HG03045 (cell line): ENCODE measurements at regions not wholly inside any gene's neighbourhood (a gene's known extent, or its start where the extent isn't known, plus 50 kb on each side); places are given as distances from the start of the nearest gene placed in this dataset.
"Not testable (repeated sequence)": the region's sequence is repeated elsewhere in the genome, so short reads cannot be mapped to it uniquely, and the experiment has no call there.

Experiments used
- ATAC-seq: cut with Tn5 transposase; IDR thresholded peaks from one replicate; pipeline ENCODE4 v1.9.1; 2021; ENCODE audit warnings: mild to moderate bottlenecking, moderate library complexity; ENCODE audit not compliant: unreplicated experiment

GRCh38 chr16:88145824-88146405 is 194.7 kb downstream of the BANP start:
- not testable (repeated sequence) for ATAC-seq

- not testable (repeated sequence) for ATAC-seq
These were observed 196.8 kb downstream of the BANP start for GRCh38 chr16:88148078-88148477.

DNA sequence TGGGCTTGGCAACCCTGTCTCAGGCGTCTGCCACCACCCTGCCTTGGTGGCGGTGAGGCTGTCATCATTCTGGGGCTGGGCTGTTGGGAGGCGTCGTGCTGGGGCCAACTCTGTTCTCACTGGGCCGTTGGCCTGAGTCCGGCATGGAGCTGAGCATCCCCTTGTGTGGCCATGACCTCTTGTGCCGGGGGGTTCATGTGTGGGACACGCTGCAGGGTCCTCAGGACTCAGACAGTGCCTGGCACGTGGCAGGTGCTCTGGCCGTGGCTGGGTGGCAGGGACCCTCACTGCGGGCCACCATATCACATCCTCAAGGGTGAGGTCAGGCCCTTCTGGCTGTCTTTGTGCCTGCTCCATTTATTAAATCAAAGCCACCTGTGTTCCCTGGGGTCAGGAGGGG is 197.4 kb downstream of the BANP start:
- not testable (repeated sequence) for ATAC-seq

DNA sequence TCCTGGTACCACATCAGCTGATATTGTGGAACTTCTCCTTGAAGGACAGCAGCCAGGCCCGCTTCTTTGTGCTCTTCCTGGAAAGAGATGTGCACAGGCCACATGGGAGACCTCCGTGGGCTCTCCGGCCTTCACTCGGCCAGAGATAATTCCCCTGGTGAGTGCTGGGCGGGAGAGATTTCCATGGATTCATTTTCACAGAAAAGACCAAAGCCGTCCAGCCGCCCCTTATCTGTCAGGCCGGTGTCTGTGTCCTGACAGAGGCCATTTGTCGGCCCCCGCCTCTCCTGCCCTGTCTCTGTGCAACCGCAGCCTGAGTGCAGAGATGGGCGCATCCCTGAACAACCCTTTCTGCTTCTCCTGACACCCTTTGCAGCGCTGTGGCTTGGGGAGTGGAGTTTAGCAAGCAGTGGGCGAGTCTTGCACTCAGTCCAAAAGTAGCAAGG is 197.9 kb downstream of the BANP start:
- not testable (repeated sequence) for ATAC-seq

- ATAC-seq, result not testable (repeated sequence)
These were observed 198.4 kb downstream of the BANP start for GRCh38 chr16:88149663-88150062.

GRCh38 chr16:88150456-88151128 is 199.4 kb downstream of the BANP start:
- not testable (repeated sequence) for ATAC-seq

DNA sequence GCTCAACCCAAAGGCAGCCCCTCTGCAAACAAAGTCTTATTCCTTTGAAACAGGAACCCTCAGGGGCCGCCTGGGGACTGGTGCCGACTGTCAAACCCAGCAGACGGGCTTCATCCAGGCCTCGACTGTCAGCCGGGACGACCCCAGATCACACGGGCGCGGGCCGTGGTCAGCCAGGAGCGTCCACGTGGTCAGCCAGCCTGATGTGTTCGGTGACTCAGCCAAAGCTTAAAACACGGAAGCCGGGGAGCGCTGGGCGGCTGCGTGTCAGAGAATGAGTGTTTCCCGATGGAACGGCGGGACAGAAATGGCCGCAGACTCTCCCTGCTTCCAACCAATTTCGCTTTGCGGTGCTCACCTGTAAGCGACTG is 199.9 kb downstream of the BANP start:
- not testable (repeated sequence) for ATAC-seq

DNA sequence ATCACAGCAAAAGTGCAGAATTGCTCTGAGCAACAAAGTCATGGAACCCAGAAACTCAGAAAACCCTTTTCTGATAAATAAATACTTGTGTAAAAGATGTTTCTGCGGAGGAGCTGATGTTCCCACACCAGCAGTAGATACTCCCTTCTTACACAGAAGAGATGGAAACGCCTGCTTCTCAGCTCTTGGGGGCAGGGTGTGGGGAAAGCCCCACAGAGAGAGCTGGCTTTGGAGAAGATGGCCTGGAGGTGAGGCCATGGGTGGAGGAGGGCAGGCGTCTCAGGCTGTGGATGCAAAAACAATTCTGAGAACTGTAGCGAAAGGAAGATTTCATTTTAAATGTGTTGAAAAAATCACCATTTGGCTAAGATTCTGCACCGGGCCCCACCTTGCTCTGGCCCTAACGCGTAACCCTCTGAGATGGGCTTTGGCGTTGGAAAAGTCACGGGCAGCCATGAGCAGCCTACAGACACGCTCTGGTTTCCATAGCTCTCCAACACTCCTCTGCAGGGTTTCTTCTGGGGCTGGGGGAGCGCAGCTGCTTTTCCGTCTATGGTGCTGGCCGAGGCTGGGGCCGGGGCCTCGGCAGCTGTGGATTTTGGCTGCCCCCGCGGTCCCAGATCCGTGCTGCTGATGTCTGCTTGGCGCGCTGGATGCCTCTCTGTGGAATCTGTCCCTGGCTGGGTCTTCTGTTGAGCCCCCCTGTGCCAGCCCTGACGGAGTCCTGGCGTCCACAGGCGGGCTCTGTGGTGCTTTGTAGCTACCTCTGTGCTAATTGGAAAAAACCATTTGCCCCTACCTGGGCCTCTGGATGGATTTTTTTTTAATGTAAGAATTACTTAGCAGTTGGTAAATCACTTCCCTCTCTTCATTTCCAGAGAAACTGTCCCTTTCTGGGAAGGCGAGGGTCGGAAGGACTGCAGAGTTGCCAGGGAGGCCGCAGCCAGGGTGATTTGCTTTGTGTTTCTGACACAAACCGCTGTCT is 200.9 kb downstream of the BANP start:
- not testable (repeated sequence) for ATAC-seq

DNA sequence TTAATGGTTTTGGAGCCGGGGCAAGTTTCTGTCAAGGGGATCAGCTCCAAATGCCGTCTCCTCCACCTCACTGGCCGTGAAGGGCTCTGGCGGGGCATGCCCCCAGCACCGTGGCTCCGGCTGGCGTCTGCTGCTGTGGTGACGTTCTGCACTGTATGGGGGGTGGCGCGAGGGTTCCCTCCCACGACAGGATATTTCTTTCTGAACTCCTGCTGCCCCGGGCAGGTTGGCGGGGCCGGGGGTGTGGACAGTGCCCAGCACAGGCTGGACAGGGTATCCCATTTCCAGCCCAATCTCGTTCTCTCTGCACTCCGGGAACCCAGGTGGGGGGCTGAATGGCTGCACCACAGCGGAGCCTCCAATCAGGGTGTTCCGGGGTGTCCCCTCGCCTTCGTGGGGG is 201.6 kb downstream of the BANP start:
- not testable (repeated sequence) for ATAC-seq

GRCh38 chr16:88153516-88153915 is 202.3 kb downstream of the BANP start:
- not testable (repeated sequence) for ATAC-seq

GRCh38 chr16:88154886-88155285 is 203.7 kb downstream of the BANP start:
- not testable (repeated sequence) for ATAC-seq

DNA sequence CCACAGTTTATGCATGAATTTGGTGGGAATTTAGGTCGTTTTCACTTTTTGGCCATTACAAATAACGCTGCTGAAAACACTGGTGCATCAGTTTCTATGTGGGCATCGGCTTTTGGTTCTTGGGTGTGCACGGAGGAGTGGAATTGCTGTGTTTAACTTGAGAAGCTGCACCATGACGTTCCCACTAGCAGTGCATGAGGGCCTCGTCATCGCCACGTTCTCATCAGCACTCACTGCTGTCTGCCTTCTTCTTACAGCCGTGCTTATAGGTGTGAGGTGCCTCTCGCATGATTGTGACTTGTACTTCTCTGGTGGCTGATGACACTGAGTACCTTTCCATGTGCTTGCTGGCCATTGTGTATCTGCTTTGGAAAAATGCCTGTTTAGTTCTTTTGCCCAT is 204.4 kb downstream of the BANP start:
- not testable (repeated sequence) for ATAC-seq

- ATAC-seq, result not testable (repeated sequence)
These were observed 205.5 kb downstream of the BANP start for GRCh38 chr16:88156640-88157283.

DNA sequence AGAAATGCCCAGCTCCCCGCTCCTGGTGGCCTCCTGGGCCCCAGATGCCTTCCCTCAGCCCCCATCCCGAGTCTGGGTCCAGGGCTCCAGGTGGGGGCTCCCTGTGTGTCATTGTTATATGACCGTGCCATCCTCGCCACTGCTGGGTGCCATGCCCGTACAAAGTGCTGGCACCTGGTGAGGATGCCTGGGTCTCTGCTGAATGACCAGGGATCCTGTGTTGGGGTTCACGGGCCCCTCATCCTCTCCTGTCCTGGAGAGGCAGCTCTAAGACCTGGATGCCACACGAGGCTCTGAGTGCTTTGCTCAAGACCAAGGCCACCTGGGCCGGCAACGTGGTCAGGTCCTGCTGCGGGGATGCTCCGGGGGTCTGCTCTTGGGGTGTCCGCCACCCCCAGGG is 206.5 kb downstream of the BANP start:
- not testable (repeated sequence) for ATAC-seq

GRCh38 chr16:88158256-88159045 is 207.2 kb downstream of the BANP start:
- not testable (repeated sequence) for ATAC-seq

- ATAC-seq, result not testable (repeated sequence)
These were observed 208.0 kb downstream of the BANP start for GRCh38 chr16:88159046-88159896.

DNA sequence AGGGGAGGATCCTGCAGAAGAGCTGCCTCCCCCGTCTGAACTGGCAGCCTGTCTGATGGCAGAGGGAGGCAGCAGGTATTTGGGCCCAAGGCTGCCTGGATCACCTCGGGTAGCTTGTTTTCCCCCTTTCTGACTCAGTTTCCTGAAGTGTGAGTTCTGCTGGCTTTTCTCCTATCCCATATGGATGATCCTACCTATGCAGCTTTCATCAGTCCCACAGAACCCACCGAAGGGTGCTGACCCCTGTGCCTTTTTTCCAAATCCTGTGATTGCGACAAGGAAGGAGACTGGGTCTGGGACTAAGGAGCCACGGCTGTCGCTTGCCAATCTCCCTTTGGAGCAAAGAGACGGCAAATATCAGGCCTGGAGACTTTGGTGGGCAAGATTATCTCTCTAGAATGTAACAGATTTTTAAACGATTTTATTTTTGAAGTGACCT is 208.7 kb downstream of the BANP start:
- ATAC-seq, result not testable (repeated sequence)

DNA sequence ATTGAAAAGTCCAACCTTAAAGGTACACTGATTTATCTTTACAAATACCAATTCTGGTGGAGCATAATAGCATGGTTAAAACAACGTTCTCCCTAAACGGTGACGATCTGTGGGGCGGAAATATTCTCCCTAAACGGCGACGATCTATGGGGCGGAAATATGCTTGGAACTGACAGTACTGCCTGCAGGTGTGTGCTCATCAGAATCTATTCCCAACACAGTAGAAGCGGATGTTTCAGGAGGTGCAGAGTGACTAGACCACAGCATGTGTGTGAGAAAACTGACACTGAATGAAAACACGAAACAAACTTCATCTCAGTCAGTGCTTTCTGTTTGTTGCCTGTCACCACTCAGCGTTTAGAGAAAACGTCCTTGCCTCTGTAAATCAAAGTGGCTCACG is 210.0 kb downstream of the BANP start:
- ATAC-seq, result not testable (repeated sequence)
